ENCODE measurements at regions not wholly inside any gene's neighbourhood (a gene's known extent, or its start where the extent isn't known, plus 50 kb on each side); places are given as distances from the start of the nearest gene placed in this dataset.

GRCh38 chr11:57073128-57073527 is 84.4 kb downstream of the OR5AK2 start:
- no peaks in the 10 kb centered on the region for H3K36me3 ChIP-seq (ENCODE audit: control insufficient read depth in 2 of 2, insufficient read depth in 2 of 2, low read length in 1 of 2)
- WGBS, result 92% methylated on average over 3 of the region's 3 CpGs
- H3K27ac ChIP-seq (ENCODE audit: low read depth in 1 of 2, low read length in 1 of 2), result no peak overlapping the region
- no peaks in the 10 kb centered on the region for H3K9me3 ChIP-seq (ENCODE audit: control insufficient read depth in 2 of 2, insufficient read depth in 1 of 2, low read length in 1 of 2)
- H3K27me3 ChIP-seq (ENCODE audit: control insufficient read depth in 2 of 2, insufficient read depth in 1 of 2, low read length in 1 of 2), result no peaks in the 10 kb centered on the region
- no peak for DNase-seq (ENCODE audit: low read depth in 6 of 9, low spot score in 9 of 9)
- H3K4me3 ChIP-seq (ENCODE audit: low read length in 2 of 2), result no peak overlapping the region
- H3K4me1 ChIP-seq (ENCODE audit: control insufficient read depth in 2 of 2, insufficient read depth in 2 of 2, low read length in 2 of 2), result no peaks in the 10 kb centered on the region

GRCh38 chr11:57081356-57081755 is 92.6 kb downstream of the OR5AK2 start:
- Histone ChIP-seq H3K27ac (ENCODE audit: low read depth in 1 of 2, low read length in 1 of 2) (no peak overlapping the region), H3K4me3 (ENCODE audit: low read length in 2 of 2) (no peak overlapping the region), H3K9me3 (ENCODE audit: control insufficient read depth in 2 of 2, insufficient read depth in 1 of 2, low read length in 1 of 2) (no peaks in the 10 kb centered on the region), H3K27me3 (ENCODE audit: control insufficient read depth in 2 of 2, insufficient read depth in 1 of 2, low read length in 1 of 2) (no peaks in the 10 kb centered on the region), H3K36me3 (ENCODE audit: control insufficient read depth in 2 of 2, insufficient read depth in 2 of 2, low read length in 1 of 2) (no peaks in the 10 kb centered on the region), H3K4me1 (ENCODE audit: control insufficient read depth in 2 of 2, insufficient read depth in 2 of 2, low read length in 2 of 2) (no peaks in the 10 kb centered on the region)
- WGBS, result 58% methylated on average over 1 of the region's 1 CpG
- DNase-seq (ENCODE audit: low read depth in 6 of 9, low spot score in 9 of 9), result no peak

- DNase-seq (ENCODE audit: low read depth in 6 of 9, low spot score in 9 of 9), result no peak
- Histone ChIP-seq H3K27ac (ENCODE audit: low read depth in 1 of 2, low read length in 1 of 2) (no peak overlapping the region), H3K9me3 (ENCODE audit: control insufficient read depth in 2 of 2, insufficient read depth in 1 of 2, low read length in 1 of 2) (no peaks in the 10 kb centered on the region), H3K36me3 (ENCODE audit: control insufficient read depth in 2 of 2, insufficient read depth in 2 of 2, low read length in 1 of 2) (no peaks in the 10 kb centered on the region), H3K4me1 (ENCODE audit: control insufficient read depth in 2 of 2, insufficient read depth in 2 of 2, low read length in 2 of 2) (no peaks in the 10 kb centered on the region), H3K27me3 (ENCODE audit: control insufficient read depth in 2 of 2, insufficient read depth in 1 of 2, low read length in 1 of 2) (no peaks in the 10 kb centered on the region), H3K4me3 (ENCODE audit: low read length in 2 of 2) (no peak overlapping the region)
- 95% methylated on average over 1 of the region's 1 CpG for WGBS
These were observed 93.4 kb downstream of the OR5AK2 start for GRCh38 chr11:57082125-57082524.

GRCh38 chr11:57083641-57084385 is 95.1 kb downstream of the OR5AK2 start:
- no peak for DNase-seq (ENCODE audit: low read depth in 6 of 9, low spot score in 9 of 9)
- H3K9me3 ChIP-seq (ENCODE audit: control insufficient read depth in 2 of 2, insufficient read depth in 1 of 2, low read length in 1 of 2), result no peaks in the 10 kb centered on the region
- no peaks in the 10 kb centered on the region for H3K27me3 ChIP-seq (ENCODE audit: control insufficient read depth in 2 of 2, insufficient read depth in 1 of 2, low read length in 1 of 2)
- H3K4me1 ChIP-seq (ENCODE audit: control insufficient read depth in 2 of 2, insufficient read depth in 2 of 2, low read length in 2 of 2), result no peaks in the 10 kb centered on the region
- H3K27ac ChIP-seq (ENCODE audit: low read depth in 1 of 2, low read length in 1 of 2), result no peak overlapping the region
- no peaks in the 10 kb centered on the region for H3K36me3 ChIP-seq (ENCODE audit: control insufficient read depth in 2 of 2, insufficient read depth in 2 of 2, low read length in 1 of 2)
- WGBS, result 75% methylated on average over 2 of the region's 2 CpGs
- no peak overlapping the region for H3K4me3 ChIP-seq (ENCODE audit: low read length in 2 of 2)

- H3K4me1 ChIP-seq (ENCODE audit: control insufficient read depth in 2 of 2, insufficient read depth in 2 of 2, low read length in 2 of 2), result no peaks in the 10 kb centered on the region
- H3K4me3 ChIP-seq (ENCODE audit: low read length in 2 of 2), result no peak overlapping the region
- no peaks in the 10 kb centered on the region for H3K36me3 ChIP-seq (ENCODE audit: control insufficient read depth in 2 of 2, insufficient read depth in 2 of 2, low read length in 1 of 2)
- no peak overlapping the region for H3K27ac ChIP-seq (ENCODE audit: low read depth in 1 of 2, low read length in 1 of 2)
- DNase-seq (ENCODE audit: low read depth in 6 of 9, low spot score in 9 of 9), result no peak
- no peaks in the 10 kb centered on the region for H3K9me3 ChIP-seq (ENCODE audit: control insufficient read depth in 2 of 2, insufficient read depth in 1 of 2, low read length in 1 of 2)
- H3K27me3 ChIP-seq (ENCODE audit: control insufficient read depth in 2 of 2, insufficient read depth in 1 of 2, low read length in 1 of 2), result no peaks in the 10 kb centered on the region
- 73% methylated on average over 1 of the region's 1 CpG for WGBS
These were observed 96.1 kb upstream of the LRRC55 start for GRCh38 chr11:57085611-57086010.

- Histone ChIP-seq H3K4me3 (ENCODE audit: low read length in 2 of 2) (no peak overlapping the region), H3K27me3 (ENCODE audit: control insufficient read depth in 2 of 2, insufficient read depth in 1 of 2, low read length in 1 of 2) (no peaks in the 10 kb centered on the region), H3K27ac (ENCODE audit: low read depth in 1 of 2, low read length in 1 of 2) (no peak overlapping the region), H3K9me3 (ENCODE audit: control insufficient read depth in 2 of 2, insufficient read depth in 1 of 2, low read length in 1 of 2) (no peaks in the 10 kb centered on the region), H3K4me1 (ENCODE audit: control insufficient read depth in 2 of 2, insufficient read depth in 2 of 2, low read length in 2 of 2) (no peaks in the 10 kb centered on the region), H3K36me3 (ENCODE audit: control insufficient read depth in 2 of 2, insufficient read depth in 2 of 2, low read length in 1 of 2) (no peaks in the 10 kb centered on the region)
- no peak for DNase-seq (ENCODE audit: low read depth in 6 of 9, low spot score in 9 of 9)
- 76% methylated on average over 1 of the region's 1 CpG for WGBS
These were observed 93.8 kb upstream of the LRRC55 start for GRCh38 chr11:57087991-57088390.

GRCh38 chr11:57092028-57092698 is 89.6 kb upstream of the LRRC55 start:
- Histone ChIP-seq H3K9me3 (ENCODE audit: control insufficient read depth in 2 of 2, insufficient read depth in 1 of 2, low read length in 1 of 2) (no peaks in the 10 kb centered on the region), H3K36me3 (ENCODE audit: control insufficient read depth in 2 of 2, insufficient read depth in 2 of 2, low read length in 1 of 2) (no peaks in the 10 kb centered on the region), H3K4me1 (ENCODE audit: control insufficient read depth in 2 of 2, insufficient read depth in 2 of 2, low read length in 2 of 2) (no peaks in the 10 kb centered on the region), H3K27me3 (ENCODE audit: control insufficient read depth in 2 of 2, insufficient read depth in 1 of 2, low read length in 1 of 2) (no peaks in the 10 kb centered on the region), H3K27ac (ENCODE audit: low read depth in 1 of 2, low read length in 1 of 2) (no peak overlapping the region), H3K4me3 (ENCODE audit: low read length in 2 of 2) (no peak overlapping the region)
- WGBS, result 86% methylated on average over 9 of the region's 9 CpGs
- no peak for DNase-seq (ENCODE audit: low read depth in 6 of 9, low spot score in 9 of 9)

- no peak for DNase-seq (ENCODE audit: low read depth in 6 of 9, low spot score in 9 of 9)
- Histone ChIP-seq H3K4me1 (ENCODE audit: control insufficient read depth in 2 of 2, insufficient read depth in 2 of 2, low read length in 2 of 2) (no peaks in the 10 kb centered on the region), H3K9me3 (ENCODE audit: control insufficient read depth in 2 of 2, insufficient read depth in 1 of 2, low read length in 1 of 2) (no peaks in the 10 kb centered on the region), H3K27ac (ENCODE audit: low read depth in 1 of 2, low read length in 1 of 2) (no peak overlapping the region), H3K4me3 (ENCODE audit: low read length in 2 of 2) (no peak overlapping the region), H3K27me3 (ENCODE audit: control insufficient read depth in 2 of 2, insufficient read depth in 1 of 2, low read length in 1 of 2) (no peaks in the 10 kb centered on the region), H3K36me3 (ENCODE audit: control insufficient read depth in 2 of 2, insufficient read depth in 2 of 2, low read length in 1 of 2) (no peaks in the 10 kb centered on the region)
- 96% methylated on average over 1 of the region's 1 CpG for WGBS
These were observed 87.4 kb upstream of the LRRC55 start for GRCh38 chr11:57094181-57094935.

- no peak for DNase-seq (ENCODE audit: low read depth in 6 of 9, low spot score in 9 of 9)
- no peak overlapping the region for H3K4me3 ChIP-seq (ENCODE audit: low read length in 2 of 2)
- WGBS, result 74% methylated on average over 3 of the region's 3 CpGs
- no peaks in the 10 kb centered on the region for H3K36me3 ChIP-seq (ENCODE audit: control insufficient read depth in 2 of 2, insufficient read depth in 2 of 2, low read length in 1 of 2)
- no peaks in the 10 kb centered on the region for H3K9me3 ChIP-seq (ENCODE audit: control insufficient read depth in 2 of 2, insufficient read depth in 1 of 2, low read length in 1 of 2)
- no peak overlapping the region for H3K27ac ChIP-seq (ENCODE audit: low read depth in 1 of 2, low read length in 1 of 2)
- H3K4me1 ChIP-seq (ENCODE audit: control insufficient read depth in 2 of 2, insufficient read depth in 2 of 2, low read length in 2 of 2), result no peaks in the 10 kb centered on the region
- H3K27me3 ChIP-seq (ENCODE audit: control insufficient read depth in 2 of 2, insufficient read depth in 1 of 2, low read length in 1 of 2), result no peaks in the 10 kb centered on the region
These were observed 86.3 kb upstream of the LRRC55 start for GRCh38 chr11:57095417-57095816.

Measured in thymus (tissue), 11 donors.